ENCODE measurements at regions not wholly inside any gene's neighbourhood (a gene's known extent, or its start where the extent isn't known, plus 50 kb on each side); places are given as distances from the start of the nearest gene placed in this dataset.

DNA sequence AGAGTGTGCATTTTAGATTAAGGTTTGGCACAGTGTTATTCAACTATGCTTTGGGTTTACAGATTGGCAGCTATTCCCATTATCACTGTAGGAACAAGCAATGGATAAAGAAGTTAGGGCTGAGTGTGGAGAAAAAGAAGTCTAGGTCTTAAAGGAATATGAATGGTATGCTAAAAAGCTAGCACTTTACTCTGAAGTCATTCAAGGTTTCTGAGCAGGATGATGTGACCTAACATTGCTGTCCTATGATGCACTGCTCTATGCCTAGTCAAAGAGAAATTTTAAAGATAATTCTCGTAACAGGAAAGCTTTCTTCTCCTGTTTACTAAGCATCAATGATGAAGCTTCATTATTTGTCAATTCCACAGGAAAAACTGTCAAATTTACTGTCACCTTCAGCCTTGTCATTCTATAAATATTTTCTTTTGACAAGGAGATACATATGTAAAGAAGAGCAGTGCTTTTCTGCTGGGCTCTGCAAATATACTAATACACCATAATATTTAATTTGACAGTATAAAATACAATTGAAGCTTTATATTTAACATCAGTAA, 476.1 kb upstream of the PTPRD start:
- TF ChIP-seq, protein P1, sequence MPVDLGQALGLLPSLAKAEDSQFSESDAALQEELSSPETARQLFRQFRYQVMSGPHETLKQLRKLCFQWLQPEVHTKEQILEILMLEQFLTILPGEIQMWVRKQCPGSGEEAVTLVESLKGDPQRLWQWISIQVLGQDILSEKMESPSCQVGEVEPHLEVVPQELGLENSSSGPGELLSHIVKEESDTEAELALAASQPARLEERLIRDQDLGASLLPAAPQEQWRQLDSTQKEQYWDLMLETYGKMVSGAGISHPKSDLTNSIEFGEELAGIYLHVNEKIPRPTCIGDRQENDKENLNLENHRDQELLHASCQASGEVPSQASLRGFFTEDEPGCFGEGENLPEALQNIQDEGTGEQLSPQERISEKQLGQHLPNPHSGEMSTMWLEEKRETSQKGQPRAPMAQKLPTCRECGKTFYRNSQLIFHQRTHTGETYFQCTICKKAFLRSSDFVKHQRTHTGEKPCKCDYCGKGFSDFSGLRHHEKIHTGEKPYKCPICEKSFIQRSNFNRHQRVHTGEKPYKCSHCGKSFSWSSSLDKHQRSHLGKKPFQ (tag by site-specific recombination; IDR thresholded peaks at IDR 0.05), result no peak
- TF ChIP-seq, protein P2, sequence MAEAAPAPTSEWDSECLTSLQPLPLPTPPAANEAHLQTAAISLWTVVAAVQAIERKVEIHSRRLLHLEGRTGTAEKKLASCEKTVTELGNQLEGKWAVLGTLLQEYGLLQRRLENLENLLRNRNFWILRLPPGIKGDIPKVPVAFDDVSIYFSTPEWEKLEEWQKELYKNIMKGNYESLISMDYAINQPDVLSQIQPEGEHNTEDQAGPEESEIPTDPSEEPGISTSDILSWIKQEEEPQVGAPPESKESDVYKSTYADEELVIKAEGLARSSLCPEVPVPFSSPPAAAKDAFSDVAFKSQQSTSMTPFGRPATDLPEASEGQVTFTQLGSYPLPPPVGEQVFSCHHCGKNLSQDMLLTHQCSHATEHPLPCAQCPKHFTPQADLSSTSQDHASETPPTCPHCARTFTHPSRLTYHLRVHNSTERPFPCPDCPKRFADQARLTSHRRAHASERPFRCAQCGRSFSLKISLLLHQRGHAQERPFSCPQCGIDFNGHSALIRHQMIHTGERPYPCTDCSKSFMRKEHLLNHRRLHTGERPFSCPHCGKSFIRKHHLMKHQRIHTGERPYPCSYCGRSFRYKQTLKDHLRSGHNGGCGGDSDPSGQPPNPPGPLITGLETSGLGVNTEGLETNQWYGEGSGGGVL (tag by site-specific recombination; IDR thresholded peaks at IDR 0.05), result no peak
- TF ChIP-seq MZF1 (tag by site-specific recombination; IDR thresholded peaks at IDR 0.05; ENCODE audit: borderline replicate concordance), result no peak
- TF ChIP-seq, protein P3, sequence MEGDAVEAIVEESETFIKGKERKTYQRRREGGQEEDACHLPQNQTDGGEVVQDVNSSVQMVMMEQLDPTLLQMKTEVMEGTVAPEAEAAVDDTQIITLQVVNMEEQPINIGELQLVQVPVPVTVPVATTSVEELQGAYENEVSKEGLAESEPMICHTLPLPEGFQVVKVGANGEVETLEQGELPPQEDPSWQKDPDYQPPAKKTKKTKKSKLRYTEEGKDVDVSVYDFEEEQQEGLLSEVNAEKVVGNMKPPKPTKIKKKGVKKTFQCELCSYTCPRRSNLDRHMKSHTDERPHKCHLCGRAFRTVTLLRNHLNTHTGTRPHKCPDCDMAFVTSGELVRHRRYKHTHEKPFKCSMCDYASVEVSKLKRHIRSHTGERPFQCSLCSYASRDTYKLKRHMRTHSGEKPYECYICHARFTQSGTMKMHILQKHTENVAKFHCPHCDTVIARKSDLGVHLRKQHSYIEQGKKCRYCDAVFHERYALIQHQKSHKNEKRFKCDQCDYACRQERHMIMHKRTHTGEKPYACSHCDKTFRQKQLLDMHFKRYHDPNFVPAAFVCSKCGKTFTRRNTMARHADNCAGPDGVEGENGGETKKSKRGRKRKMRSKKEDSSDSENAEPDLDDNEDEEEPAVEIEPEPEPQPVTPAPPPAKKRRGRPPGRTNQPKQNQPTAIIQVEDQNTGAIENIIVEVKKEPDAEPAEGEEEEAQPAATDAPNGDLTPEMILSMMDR (tag by site-specific recombination; IDR thresholded peaks at IDR 0.05), result no peak
- TF ChIP-seq, protein P4, sequence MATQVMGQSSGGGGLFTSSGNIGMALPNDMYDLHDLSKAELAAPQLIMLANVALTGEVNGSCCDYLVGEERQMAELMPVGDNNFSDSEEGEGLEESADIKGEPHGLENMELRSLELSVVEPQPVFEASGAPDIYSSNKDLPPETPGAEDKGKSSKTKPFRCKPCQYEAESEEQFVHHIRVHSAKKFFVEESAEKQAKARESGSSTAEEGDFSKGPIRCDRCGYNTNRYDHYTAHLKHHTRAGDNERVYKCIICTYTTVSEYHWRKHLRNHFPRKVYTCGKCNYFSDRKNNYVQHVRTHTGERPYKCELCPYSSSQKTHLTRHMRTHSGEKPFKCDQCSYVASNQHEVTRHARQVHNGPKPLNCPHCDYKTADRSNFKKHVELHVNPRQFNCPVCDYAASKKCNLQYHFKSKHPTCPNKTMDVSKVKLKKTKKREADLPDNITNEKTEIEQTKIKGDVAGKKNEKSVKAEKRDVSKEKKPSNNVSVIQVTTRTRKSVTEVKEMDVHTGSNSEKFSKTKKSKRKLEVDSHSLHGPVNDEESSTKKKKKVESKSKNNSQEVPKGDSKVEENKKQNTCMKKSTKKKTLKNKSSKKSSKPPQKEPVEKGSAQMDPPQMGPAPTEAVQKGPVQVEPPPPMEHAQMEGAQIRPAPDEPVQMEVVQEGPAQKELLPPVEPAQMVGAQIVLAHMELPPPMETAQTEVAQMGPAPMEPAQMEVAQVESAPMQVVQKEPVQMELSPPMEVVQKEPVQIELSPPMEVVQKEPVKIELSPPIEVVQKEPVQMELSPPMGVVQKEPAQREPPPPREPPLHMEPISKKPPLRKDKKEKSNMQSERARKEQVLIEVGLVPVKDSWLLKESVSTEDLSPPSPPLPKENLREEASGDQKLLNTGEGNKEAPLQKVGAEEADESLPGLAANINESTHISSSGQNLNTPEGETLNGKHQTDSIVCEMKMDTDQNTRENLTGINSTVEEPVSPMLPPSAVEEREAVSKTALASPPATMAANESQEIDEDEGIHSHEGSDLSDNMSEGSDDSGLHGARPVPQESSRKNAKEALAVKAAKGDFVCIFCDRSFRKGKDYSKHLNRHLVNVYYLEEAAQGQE (tag by site-specific recombination; IDR thresholded peaks at IDR 0.05), result no peak
- TF ChIP-seq, protein P5, sequence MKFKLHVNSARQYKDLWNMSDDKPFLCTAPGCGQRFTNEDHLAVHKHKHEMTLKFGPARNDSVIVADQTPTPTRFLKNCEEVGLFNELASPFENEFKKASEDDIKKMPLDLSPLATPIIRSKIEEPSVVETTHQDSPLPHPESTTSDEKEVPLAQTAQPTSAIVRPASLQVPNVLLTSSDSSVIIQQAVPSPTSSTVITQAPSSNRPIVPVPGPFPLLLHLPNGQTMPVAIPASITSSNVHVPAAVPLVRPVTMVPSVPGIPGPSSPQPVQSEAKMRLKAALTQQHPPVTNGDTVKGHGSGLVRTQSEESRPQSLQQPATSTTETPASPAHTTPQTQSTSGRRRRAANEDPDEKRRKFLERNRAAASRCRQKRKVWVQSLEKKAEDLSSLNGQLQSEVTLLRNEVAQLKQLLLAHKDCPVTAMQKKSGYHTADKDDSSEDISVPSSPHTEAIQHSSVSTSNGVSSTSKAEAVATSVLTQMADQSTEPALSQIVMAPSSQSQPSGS (tag by site-specific recombination; IDR thresholded peaks at IDR 0.05; ENCODE audit: low read depth), result no peak
- TF ChIP-seq ZFP69B (tag by site-specific recombination; IDR thresholded peaks at IDR 0.05), result no peak
- TF ChIP-seq, protein P6, sequence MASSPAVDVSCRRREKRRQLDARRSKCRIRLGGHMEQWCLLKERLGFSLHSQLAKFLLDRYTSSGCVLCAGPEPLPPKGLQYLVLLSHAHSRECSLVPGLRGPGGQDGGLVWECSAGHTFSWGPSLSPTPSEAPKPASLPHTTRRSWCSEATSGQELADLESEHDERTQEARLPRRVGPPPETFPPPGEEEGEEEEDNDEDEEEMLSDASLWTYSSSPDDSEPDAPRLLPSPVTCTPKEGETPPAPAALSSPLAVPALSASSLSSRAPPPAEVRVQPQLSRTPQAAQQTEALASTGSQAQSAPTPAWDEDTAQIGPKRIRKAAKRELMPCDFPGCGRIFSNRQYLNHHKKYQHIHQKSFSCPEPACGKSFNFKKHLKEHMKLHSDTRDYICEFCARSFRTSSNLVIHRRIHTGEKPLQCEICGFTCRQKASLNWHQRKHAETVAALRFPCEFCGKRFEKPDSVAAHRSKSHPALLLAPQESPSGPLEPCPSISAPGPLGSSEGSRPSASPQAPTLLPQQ (tag by site-specific recombination; IDR thresholded peaks at IDR 0.05), result no peak
- TF ChIP-seq ZBTB21 (tag by site-specific recombination; IDR thresholded peaks at IDR 0.05), result no peak

Data from HEK293 (cell line).